KMS-11 (cell line): ENCODE measurements at regions not wholly inside any gene's neighbourhood (a gene's known extent, or its start where the extent isn't known, plus 50 kb on each side); places are given as distances from the start of the nearest gene placed in this dataset.

Experiments
- H2AFZ ChIP-seq: fragments of 200-600 bp; sonication (generic); 2 replicates; pipeline ENCODE4 v1.6.1; 2016; ENCODE audit warnings: antibody characterized with exemption, mixed run types, low read depth
- H3K27ac ChIP-seq: fragments of 200-600 bp; sonication (generic); 2 replicates; pipeline ENCODE4 v1.6.1; 2016; ENCODE audit warnings: mild to moderate bottlenecking, mixed run types
- H3K27me3 ChIP-seq: fragments of 200-600 bp; sonication (generic); 2 replicates; pipeline ENCODE4 v1.6.1; 2017; ENCODE audit warnings: mild to moderate bottlenecking, low read depth, mixed run types, moderate library complexity; ENCODE audit not compliant: insufficient read depth
- H3K36me3 ChIP-seq: fragments of 200-600 bp; sonication (generic); 2 replicates; pipeline ENCODE4 v1.6.1; 2017; ENCODE audit warnings: mild to moderate bottlenecking, mixed run types; ENCODE audit not compliant: insufficient read depth
- H3K4me1 ChIP-seq: fragments of 200-600 bp; sonication (generic); 2 replicates; pipeline ENCODE4 v1.6.1; 2016; ENCODE audit warnings: mild to moderate bottlenecking, low read depth, mixed run types; ENCODE audit not compliant: poor library complexity, severe bottlenecking
- H3K4me2 ChIP-seq: fragments of 200-600 bp; sonication (generic); 2 replicates; pipeline ENCODE4 v1.7.0; 2016; ENCODE audit warnings: mild to moderate bottlenecking, mixed run types
- H3K4me3 ChIP-seq: fragments of 200-600 bp; sonication (generic); IDR thresholded peaks from 2 replicates; pipeline ENCODE4 v1.6.1; 2017; ENCODE audit warnings: low read depth, low read length, mixed read lengths; ENCODE audit not compliant: insufficient read depth
- H3K79me2 ChIP-seq: fragments of 200-600 bp; sonication (generic); 2 replicates; pipeline ENCODE4 v1.6.1; 2016; ENCODE audit warnings: low read depth, mixed run types; ENCODE audit not compliant: insufficient read depth
- H3K9ac ChIP-seq: fragments of 200-600 bp; sonication (generic); 2 replicates; pipeline ENCODE4 v1.6.1; 2016; ENCODE audit warnings: mild to moderate bottlenecking, mixed run types
- H4K20me1 ChIP-seq: fragments of 200-600 bp; sonication (generic); 2 replicates; pipeline ENCODE4 v1.6.1; 2016; ENCODE audit warnings: mild to moderate bottlenecking, mixed run types; ENCODE audit not compliant: insufficient read depth
- TF ChIP-seq, protein P1 (sequence below): fragments of 200-600 bp; sonication (generic); conservative IDR thresholded peaks from 2 replicates; pipeline ENCODE4 v1.6.1; 2017; ENCODE audit warnings: low read depth, mild to moderate bottlenecking, antibody characterized with exemption, low read length, moderate library complexity, mixed read lengths

DNA sequence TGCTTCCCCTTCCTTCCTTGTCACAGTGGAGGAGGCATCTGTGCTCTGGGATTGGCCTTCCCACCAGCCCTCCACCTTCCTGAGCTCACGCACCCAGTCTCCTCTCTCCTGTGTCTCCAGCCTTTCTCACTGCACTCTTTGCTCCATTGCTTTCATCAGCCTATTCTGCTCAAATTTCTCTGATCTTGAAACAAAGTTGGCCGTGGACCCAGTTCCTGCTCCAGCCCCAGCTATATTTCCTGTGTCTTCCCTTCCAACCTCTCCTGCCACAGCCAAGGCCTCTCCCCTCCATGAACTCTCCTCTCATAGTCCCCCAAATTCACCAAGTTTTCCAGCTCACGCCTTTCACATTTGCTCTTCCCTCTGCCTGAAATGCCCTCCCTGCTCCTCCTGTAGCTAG, 226.6 kb upstream of the AGAP1 start:
- Histone ChIP-seq H3K9ac (no peak overlapping the region), H3K36me3 (no peaks in the 10 kb centered on the region), H3K27me3 (peaks cover 52% of the 10 kb centered on the region), H3K79me2 (no peaks in the 10 kb centered on the region), H3K4me3 (no peak overlapping the region), H3K4me2 (no peak overlapping the region), H3K27ac (no peak overlapping the region), H3K4me1 (peaks cover 26% of the 10 kb centered on the region), H2AFZ (no peak overlapping the region), H4K20me1 (no peaks in the 10 kb centered on the region)
- TF ChIP-seq, protein P1, sequence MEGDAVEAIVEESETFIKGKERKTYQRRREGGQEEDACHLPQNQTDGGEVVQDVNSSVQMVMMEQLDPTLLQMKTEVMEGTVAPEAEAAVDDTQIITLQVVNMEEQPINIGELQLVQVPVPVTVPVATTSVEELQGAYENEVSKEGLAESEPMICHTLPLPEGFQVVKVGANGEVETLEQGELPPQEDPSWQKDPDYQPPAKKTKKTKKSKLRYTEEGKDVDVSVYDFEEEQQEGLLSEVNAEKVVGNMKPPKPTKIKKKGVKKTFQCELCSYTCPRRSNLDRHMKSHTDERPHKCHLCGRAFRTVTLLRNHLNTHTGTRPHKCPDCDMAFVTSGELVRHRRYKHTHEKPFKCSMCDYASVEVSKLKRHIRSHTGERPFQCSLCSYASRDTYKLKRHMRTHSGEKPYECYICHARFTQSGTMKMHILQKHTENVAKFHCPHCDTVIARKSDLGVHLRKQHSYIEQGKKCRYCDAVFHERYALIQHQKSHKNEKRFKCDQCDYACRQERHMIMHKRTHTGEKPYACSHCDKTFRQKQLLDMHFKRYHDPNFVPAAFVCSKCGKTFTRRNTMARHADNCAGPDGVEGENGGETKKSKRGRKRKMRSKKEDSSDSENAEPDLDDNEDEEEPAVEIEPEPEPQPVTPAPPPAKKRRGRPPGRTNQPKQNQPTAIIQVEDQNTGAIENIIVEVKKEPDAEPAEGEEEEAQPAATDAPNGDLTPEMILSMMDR, result no peak

DNA sequence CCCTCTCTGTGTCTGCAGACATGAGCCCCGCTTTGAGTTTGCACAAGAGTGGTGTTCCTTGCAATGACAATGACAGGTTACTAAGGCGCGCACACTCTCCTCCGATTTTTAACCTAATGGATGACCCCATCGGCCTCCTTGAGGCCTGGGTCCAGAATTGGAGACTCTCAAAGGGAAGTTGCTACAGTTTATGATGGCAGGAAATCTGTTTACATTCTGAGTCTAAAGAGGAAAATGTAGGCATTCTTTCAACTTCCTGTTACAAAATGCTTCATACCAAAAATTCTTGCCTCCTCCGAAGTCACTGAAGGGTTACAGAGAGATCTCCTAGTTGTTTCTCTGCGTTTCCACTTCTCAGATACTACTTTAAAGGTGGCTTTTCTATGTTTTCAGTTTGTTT, 225.3 kb upstream of the AGAP1 start:
- TF ChIP-seq, protein P1, result no peak
- H4K20me1 ChIP-seq, result no peaks in the 10 kb centered on the region
- no peaks in the 10 kb centered on the region for H3K36me3 ChIP-seq
- H3K4me1 ChIP-seq, result peaks cover 26% of the 10 kb centered on the region
- H3K9ac ChIP-seq, result no peak overlapping the region
- no peaks in the 10 kb centered on the region for H3K79me2 ChIP-seq
- H3K4me3 ChIP-seq, result no peak overlapping the region
- no peak overlapping the region for H2AFZ ChIP-seq
- no peak overlapping the region for H3K27ac ChIP-seq
- no peak overlapping the region for H3K4me2 ChIP-seq
- H3K27me3 ChIP-seq, result peaks cover 62% of the 10 kb centered on the region

DNA sequence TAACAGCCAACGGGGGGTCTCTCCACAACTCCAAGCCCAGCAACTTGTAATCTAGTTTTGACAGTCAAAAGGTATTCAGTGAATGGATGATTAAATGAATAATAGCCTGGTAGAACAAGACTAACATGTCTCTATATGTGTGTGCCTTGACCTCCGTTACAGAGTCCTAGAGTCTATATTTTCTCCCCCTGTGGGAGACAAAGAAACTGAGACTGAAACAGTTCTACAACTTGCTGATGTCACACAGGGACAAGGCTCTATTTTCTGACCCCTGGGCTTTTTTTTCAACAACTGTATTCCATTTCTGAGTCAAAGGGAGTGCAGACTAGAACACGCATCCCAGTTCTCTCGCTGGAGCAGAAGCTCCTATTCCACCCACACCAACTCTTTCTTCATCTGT, 223.6 kb upstream of the AGAP1 start:
- TF ChIP-seq, protein P1, result no peak
- no peak overlapping the region for H3K4me3 ChIP-seq
- no peaks in the 10 kb centered on the region for H3K79me2 ChIP-seq
- peaks cover 26% of the 10 kb centered on the region for H3K4me1 ChIP-seq
- H3K4me2 ChIP-seq, result peak overlapping the region; percentile 64
- no peak overlapping the region for H3K27ac ChIP-seq
- H4K20me1 ChIP-seq, result no peaks in the 10 kb centered on the region
- peaks cover 69% of the 10 kb centered on the region for H3K27me3 ChIP-seq
- no peak overlapping the region for H2AFZ ChIP-seq
- H3K36me3 ChIP-seq, result no peaks in the 10 kb centered on the region
- no peak overlapping the region for H3K9ac ChIP-seq

DNA sequence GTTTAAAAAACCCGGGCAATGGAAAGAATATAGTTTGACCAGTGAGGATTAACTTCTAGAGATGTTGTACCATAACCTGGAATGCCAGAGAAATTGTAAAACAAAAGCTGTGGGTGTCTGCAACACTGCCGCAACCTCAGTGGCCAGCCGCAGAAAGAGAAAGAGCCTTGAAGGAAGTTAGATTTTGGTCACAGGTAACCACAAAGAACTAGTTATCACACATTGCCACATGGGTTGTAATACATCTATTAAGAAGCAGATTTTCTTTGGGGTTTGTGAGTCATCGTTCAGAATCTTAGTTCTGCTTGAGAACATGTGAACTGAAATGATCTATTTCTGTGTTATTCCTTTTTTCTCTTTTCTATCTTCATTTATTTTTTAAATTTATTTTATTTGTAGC, 222.9 kb upstream of the AGAP1 start:
- TF ChIP-seq, protein P1, result no peak
- no peaks in the 10 kb centered on the region for H4K20me1 ChIP-seq
- no peaks in the 10 kb centered on the region for H3K36me3 ChIP-seq
- peaks cover 69% of the 10 kb centered on the region for H3K27me3 ChIP-seq
- no peak overlapping the region for H2AFZ ChIP-seq
- H3K4me2 ChIP-seq, result peak overlapping the region; percentile 64
- H3K27ac ChIP-seq, result no peak overlapping the region
- peaks cover 26% of the 10 kb centered on the region for H3K4me1 ChIP-seq
- no peak overlapping the region for H3K9ac ChIP-seq
- H3K4me3 ChIP-seq, result no peak overlapping the region
- no peaks in the 10 kb centered on the region for H3K79me2 ChIP-seq
